GM18517 (cell line): ENCODE measurements at regions not wholly inside any gene's neighbourhood (a gene's known extent, or its start where the extent isn't known, plus 50 kb on each side); places are given as distances from the start of the nearest gene placed in this dataset.
"Not testable (repeated sequence)": the region's sequence is repeated elsewhere in the genome, so short reads cannot be mapped to it uniquely, and the experiment has no call there.

Experiments
- ATAC-seq: cut with Tn5 transposase; IDR thresholded peaks from one replicate; pipeline ENCODE4 v1.9.1; 2021; ENCODE audit warnings: mild to moderate bottlenecking, moderate library complexity; ENCODE audit not compliant: unreplicated experiment

DNA sequence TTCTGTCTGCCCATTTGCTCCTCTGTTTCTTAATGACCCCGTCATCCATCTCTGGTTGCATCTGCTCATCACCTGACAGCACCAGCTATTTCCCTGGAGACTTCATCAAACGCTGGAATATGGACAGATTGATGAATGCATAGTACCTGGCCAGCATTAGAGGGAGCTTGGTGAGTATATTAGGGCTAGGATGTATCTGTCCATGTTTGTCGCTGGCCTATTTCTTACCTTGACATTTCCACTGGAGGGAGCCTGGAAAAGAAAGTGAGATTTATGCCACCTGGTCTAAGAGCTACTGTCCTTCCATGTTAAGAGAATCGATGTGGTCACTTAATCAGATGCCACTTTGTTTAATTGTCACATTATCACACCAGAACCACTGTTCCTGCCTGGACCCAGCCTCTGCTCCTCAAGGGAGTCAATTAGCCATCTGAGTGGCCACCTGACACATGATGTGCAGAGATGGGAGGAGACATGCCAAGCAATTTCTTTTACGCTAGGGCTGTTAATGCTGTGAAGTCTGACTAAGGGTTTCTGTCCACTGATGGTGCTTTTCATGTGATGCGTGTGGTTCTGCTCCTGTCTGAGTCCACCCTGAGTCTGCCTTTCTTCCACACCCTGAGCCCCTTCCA is 75.3 kb upstream of the SFSWAP start:
- no peak for ATAC-seq

DNA sequence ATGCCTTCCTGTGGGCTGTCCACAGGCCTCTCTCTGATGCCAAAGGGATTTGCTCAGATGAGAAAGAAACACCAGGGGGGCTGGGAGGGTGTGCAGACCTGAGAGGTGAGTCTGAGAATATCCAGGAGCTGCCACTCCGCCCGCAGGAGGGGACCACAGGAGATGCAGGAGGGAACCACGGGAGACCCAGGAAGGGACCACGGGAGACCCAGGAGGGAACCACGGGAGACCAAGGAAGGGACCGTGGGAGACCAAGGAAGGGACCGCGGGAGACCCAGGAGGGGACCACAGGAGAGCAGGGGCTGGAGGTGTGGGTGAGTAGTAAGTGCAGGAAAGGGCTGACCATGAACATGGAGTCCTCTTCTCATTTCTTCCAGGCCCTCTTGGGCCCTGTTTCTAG is 74.6 kb upstream of the SFSWAP start:
- ATAC-seq = no peak

DNA sequence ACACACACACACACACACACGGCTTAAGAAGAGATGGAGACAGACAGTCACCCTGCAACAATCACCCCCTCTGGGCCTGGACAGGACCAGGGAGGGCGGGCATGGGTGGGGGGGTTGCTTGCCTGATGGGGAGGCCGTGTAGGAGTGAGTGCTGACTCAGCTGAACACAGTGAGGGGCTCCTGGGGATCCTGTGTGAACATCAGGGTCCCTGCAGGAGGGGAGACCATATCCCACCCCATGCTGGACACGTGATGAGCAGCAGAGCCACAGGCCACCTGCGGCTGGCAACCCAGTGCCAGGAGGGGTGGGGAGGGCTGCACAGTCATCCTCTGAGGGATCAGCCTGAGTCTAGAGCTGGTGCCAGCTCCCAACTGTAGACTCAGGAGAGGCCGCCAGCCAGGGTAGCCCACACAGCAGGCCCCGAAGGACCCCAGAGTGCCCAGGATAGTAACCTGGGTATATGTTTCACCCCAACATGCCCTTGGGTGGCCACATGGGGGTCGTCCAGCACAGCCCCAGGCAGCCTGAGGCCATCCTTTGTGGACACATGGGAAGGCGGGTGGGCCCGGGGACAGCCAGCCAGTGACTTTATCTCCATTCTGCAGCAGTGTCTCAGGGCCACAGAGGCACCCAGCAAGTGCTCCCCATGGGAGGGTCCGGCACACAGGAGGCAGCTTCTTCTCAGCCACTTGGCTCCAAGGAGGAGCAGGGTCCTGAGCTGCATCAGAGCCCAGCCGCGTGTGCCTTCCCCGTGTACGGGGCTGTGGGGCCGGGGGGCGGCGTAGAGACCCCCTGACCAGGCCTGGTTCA is 73.7 kb upstream of the SFSWAP start:
- no peak for ATAC-seq

DNA sequence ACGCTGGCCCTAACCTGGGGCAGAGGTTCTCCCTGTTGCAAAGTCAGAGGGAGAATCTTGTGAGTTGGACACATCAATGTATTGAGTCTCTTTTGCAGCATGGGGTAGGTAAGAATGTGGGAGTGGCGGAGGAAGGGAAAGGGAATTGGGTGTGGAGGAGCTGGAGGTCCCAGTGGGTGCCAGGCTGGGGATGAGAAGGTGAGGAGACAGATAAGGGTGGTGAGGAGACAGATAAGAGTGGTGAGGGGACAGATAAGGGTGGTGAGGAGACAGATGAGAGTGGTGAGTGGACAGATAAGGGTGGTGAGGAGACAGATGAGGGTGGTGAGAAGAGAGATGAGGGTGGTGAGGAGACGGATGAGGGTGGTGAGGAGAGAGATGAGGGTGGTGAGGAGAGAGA is 72.9 kb upstream of the SFSWAP start:
- no peak for ATAC-seq

DNA sequence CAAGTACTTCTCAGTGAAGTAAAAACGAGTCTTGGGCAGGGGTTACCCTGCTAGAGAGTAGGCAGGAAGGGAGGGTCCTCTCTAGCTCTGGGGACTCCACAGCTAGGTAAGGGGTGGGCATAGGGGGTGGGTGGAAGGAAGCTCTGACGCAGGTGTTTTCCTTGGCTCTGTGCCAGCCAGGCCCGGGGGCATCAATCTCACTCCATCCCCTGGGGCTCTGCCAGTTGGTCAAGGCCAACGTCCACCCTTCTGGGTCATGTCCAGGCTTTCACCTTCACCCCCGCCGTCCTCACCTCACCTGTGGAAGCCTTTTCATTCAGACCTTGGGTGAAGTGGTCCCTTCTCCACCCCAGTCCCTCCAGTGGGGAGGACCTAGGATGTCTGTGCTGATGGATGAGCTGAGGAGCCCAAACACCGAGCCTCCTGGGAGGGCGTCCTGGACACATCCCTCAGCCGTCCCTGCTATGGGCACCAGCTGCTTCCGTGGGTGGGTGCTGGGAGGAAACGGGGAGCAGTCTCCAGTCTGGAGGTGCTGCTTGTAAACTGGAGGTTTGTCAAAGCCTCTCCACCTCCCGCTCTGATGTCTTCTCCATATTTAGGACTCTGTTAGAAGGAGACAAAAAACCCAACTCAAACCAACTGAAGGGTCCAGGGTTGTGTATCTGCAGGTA is 71.5 kb upstream of the SFSWAP start:
- no peak for ATAC-seq

DNA sequence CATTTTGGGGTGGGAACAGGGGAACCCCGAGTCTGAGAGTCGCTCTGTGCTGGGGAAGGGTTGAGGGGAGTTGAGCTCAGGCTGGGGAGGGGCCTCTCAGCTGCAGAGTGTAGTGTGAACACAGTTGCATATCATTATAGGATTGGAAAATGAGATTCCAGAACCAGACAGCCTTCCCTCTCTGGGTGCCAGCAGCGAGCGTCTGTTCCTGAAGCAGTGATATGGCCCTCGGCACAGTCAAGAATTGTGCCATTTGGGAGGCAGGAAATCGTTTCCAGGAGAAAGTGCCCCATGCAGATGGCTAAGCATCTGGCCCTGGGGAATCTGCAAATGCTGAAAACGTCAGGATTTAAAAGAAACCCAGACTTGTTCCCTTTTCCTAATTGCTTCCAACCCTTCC is 70.4 kb upstream of the SFSWAP start:
- no peak for ATAC-seq

DNA sequence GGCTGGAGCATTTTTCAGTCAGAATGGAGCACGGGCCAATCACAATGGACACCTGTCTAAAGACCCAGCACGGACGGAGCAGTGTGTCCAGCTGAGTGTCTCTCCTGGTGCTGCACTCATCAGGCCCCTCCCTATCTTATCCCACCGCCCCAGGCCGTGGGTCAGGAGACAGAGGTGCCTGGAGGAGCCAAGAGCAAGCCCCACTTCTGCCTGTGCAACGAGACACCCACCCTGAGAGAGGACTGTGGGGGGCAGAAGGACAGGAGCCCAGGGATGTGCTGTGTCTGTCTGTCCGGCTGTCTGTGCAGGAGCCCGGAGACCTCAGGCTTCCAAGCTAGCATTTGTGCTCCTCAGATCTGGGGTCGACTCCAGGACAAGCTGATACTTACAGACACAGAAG is 69.6 kb upstream of the SFSWAP start:
- ATAC-seq = no peak

DNA sequence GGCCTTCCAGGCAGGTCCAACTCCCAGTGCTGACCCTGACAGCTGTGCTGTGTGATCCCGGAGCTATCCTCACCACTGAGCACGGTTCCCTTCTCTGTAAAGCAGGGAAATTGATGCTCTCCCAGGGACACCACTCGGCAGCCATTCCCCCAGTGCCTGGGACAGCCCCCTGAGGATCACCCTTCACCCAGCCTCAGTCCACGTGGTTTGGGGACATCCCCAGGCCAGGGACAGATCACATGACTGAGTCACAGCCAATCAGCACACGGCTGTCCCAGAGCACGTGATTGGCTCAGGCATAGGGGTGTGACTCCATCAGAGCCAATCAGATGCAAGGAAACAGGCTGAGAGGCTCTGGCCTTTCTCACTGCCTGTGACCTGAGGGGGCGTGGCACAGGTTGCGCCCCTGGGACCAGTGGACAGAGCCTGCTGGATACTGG is 68.8 kb upstream of the SFSWAP start:
- no peak for ATAC-seq

DNA sequence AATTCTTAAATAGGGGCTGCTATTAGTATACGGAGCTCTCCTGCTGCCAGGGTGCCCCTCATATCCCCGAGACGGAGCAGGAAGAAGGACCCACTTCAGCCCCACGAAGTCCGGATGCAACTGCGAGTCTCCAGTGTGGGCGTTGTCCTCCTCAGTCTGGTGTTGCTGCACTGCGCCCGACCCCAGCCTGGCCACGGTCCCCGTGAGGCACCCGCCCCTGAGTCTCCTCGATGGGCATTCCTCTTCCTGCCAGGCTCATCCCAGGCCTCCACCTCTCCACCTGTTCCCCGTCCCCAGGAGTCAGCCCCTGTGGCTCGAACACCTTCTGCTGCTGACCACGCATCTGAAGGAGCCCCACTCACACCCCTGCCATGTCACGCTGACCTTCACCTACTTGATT is 68.1 kb upstream of the SFSWAP start:
- no peak for ATAC-seq

DNA sequence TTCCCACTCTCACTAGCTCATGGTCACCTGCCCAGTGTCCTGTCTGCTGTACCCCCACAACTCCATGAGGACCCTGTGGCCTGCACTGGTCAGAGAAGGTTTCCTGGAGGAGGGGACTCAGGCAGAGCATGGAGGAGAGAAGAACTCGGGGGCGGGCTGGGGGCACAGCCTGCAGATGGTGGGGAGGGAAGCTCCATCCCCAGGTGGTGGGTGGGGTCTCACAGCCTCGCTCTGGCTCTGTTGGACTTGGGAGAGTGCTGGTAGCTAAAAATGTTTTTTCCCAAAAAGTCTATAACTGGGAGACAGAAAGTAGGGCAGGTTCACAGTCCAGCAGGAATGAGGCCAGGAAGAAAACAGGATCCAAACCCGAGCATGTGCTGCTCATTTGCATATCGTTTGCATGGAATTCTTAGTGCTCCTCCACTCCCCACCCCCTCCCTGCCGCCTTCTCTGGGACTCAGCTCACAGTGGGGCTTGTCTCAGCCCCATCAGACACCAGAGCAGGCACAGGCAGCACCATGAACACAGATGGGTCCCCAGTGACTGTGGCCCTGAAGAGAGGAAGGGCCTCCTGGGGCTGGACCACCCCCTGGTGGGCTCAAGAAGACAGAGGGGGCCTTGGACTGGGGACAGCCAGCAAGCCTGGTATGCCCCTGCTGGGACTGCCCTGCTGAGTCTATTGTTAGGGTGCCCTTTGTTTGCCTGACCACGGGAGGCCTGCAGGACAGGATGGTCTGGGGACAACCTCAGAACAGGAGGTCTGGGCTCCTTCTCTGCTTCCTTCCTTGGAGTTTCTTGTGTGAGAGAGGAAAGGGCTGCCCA is 67.0 kb upstream of the SFSWAP start:
- no peak for ATAC-seq

DNA sequence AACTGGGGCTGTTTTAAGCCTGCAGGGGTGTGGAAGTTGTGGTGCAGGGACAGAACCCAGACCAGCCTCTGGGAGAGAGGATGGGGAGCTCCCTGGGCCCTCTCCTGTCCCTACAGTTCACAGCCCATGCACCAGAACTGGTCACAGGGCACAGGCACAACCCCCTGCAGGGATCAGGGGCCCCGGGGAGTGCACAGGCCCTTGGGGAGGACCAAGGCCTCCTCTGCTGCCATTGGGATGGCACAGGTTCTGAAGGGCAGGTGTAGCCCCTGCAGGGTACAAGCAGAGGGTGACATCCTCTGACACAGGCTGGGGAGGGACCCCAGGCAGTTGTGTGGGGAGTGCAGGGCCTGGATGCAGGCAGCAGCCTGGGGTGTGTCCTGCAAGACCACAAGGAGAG is 66.4 kb upstream of the SFSWAP start:
- no peak for ATAC-seq

DNA sequence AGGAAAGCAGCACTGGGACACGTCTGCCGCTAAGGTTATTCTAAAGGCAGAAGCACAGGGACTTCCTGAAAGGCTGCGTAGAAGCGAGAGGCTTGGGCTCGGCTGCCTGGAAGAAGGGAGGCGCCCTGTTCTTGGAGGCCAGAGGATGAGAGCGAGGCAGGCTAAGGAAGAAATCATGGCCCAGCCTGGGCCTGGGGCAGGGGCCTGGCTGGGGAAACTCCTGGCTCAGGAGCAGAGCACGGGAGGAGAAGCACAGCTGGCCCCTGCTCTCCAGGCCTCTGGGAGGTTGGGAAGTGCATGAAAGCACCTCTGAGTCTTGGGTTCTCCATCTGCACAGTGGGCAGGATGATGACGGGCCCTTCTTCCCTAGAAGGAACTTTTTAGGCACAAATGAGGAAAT is 66.0 kb upstream of the SFSWAP start:
- ATAC-seq = not testable (repeated sequence)

DNA sequence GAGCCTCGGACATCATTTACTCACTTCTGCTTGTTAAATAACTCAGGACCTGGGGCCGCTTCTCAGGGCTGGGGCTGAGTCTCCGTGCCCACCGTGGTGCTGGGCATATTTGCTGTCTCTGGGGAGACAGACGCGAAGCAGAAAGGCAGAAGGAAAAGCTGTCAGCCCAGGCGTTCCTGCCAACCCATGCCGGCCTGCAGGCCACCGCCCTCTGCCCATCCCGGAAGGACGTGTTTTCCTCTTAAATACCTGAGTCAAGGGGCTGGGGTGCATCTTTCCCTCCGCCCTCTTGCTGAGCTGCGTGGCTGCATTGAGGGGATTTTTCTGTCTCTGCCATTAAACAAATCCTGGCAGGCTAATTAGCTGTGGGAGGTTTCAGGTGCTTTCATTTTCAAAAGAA is 65.3 kb upstream of the SFSWAP start:
- ATAC-seq = not testable (repeated sequence)

DNA sequence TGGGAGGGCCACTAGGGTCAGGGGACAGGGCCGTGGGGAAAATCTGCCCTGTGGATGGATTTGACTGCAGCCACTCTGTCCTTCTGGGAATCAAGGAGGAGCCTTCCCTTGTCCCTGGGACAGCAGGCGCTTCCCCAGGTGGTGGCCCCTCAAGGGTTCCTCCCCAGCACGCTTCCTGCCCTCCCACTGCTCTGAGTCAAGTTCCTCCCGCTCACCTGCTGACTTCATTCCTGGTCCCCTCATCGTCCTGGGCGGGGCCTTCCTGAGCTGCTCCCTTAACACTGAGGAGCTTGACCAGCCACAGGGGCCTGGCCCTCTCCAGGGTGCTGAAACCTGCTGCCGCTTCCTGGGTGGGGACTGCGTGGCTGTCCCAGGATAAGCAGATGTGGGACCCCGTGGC is 64.4 kb upstream of the SFSWAP start:
- not testable (repeated sequence) for ATAC-seq

DNA sequence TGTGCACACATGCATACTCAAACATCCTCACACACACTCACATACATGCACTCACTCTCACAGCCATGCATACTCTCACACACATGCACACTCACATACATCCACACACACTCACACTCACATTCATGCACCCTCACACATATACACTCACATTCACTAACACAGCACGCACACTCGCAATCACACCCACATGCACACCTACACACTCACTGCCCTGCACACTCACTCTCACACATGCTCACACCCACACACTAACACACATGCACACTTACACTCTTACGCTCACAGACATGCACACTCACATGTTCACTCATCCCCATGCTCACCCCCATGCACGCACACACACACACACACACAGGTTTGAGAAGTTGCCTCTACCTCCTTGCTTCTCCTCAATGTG is 63.2 kb upstream of the SFSWAP start:
- no peak for ATAC-seq

DNA sequence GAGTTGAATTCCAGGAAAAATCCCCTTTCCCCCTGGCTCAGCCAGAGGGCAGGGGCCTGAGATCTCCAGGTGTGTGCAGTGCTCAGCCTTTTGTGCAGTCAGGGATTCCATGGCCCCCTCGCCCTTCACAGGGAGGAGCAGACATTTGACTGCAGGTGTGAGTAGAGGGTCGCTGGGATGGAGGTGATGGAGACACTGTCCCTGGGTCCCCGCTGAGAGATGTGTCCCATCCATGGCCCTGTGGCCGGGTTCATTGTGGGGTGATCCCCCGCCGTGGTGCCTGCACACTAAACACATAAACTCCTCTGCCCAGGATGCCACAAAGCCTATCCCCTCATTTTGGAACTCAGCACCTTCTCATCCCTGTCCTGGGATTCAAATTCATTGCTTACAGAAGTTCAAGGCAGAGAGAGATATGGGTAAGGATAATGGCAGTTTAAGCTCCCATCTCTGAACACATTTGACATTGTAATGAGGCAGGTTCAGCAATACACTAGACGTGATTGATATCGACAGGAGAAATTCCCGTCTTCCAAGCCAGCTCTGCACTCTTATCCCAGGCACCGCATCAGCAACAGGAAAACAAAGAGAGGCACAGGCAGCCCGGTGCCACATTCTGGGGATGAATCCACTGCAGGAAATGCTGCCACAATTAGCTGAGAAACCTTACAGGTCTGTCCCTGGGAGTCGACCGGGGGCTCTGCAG is 55.3 kb upstream of the SFSWAP start:
- ATAC-seq = not testable (repeated sequence)

DNA sequence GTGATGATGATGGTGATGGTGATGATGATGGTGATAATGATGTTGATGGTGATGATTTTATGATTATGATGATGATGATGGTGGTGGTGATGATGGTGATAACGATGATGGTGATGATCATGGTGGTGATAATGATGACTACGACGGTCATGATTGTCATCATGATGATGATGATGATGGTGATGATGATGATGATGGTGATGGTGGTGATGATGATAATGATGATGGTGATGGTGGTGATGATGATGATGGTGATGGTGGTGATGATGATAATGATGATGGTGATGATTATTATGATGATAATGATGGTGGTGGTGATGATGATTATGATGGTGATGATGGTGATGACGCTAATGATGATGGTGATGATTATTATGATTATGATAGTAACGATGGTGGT is 54.1 kb upstream of the SFSWAP start:
- not testable (repeated sequence) for ATAC-seq

DNA sequence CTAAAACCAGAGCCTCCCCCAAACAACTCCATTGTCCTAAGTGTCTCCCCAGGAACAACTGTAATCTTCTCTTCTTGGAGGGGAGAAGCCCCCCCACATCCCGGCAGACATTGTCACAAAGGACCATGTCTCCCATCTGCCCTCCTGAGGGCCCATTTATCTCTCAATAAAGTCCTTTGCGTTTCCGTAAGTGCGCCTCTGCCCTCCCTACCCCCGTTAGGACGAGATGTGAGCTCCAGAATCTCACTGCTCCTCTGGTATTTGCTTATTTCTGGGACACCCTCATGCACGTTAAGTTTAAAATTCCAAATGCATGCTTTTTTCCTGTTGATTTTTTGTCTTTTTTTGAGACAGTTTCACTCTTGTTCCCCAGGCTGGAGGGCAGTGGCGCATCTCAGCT is 52.3 kb upstream of the SFSWAP start:
- not testable (repeated sequence) for ATAC-seq

DNA sequence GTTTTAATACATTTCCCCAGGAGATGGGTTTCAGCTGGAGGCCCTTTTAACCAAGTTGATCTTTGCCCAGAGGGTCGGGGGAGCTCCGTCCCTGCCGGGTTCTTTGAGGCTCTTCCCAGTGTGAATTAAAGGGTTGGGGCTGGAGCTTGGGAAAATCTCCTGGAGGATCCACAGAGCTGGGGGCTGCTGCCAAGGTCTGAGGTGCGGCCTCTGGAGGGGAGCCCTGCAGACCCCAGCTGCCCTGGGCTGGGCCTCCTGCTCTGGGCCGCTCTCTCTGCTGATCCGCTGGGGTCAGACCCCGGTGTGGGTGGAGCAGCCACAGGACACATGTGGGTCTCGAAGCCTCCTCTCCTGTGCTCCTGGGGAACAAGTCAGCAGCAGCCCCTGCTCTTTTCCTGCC is 51.4 kb upstream of the SFSWAP start:
- not testable (repeated sequence) for ATAC-seq

DNA sequence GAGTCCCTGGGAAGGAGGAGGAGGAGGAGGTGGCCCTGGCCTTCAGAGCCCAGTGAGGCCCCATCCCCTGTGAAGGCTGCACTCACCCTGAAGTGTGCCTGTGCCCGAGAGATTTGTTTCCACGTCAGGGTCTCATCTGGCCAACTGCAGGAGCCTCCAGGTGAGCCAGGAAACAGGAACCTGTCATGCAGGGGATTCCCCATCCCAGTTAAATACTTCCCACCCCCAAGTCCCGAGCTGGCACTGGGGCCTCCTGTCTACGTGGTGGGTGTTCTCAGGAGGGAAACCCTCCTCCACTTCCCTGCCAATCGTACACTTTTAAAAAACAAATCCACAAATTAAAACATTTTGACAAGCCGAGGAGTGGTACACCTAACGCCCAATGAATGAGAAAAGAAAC is 50.9 kb upstream of the SFSWAP start:
- not testable (repeated sequence) for ATAC-seq

DNA sequence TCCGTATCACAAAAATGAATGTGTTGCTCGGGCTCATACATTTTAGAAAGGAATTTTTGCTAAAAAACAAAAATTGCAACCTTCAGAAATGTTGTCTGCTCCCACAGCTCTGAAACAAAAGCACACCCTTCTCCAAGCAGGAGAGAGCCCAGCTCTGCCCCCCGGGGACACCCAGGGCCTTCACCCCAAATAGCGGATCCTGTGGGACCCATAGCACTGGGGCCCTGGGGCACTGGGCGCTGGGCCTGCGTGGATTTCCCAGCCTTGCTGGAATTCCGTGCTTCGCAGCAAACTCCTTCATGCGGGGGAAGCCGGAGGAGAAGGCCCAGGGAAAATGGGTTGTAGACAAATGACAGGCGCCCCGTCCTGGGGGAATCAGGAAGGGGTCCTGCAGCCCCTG is 50.5 kb upstream of the SFSWAP start:
- ATAC-seq = not testable (repeated sequence)
